ENCODE measurements at regions not wholly inside any gene's neighbourhood (a gene's known extent, or its start where the extent isn't known, plus 50 kb on each side); places are given as distances from the start of the nearest gene placed in this dataset.

GRCh38 chr10:111565542-111565941 is 488.7 kb downstream of the ADRA2A start:
- no peak for TF ChIP-seq POLR2A (IDR thresholded peaks at IDR 0.05; ENCODE audit: low read depth, low read length)
- TF ChIP-seq USF2 (IDR thresholded peaks at IDR 0.05; ENCODE audit: low read depth, low read length): no peak
- no peak for TF ChIP-seq CTCF (conservative IDR thresholded peaks at IDR 0.05; ENCODE audit: low read depth, low read length)
- no peak for TF ChIP-seq ELK1 (IDR thresholded peaks at IDR 0.05; ENCODE audit: borderline replicate concordance, low read depth, low read length)
- no peak for TF ChIP-seq MAFK (IDR thresholded peaks at IDR 0.05; ENCODE audit: low read depth, low read length)
- TF ChIP-seq RCOR1 (IDR thresholded peaks at IDR 0.05; ENCODE audit: insufficient replicate concordance, low read length): no peak
- no peak for TF ChIP-seq SMC3 (IDR thresholded peaks at IDR 0.05; ENCODE audit: low read depth, low read length)
- TF ChIP-seq CEBPB (IDR thresholded peaks at IDR 0.05; ENCODE audit: low read depth, low read length): no peak
- TF ChIP-seq MAZ (IDR thresholded peaks at IDR 0.05; ENCODE audit: borderline replicate concordance, low read depth, low read length): no peak
- TF ChIP-seq RAD21 (IDR thresholded peaks at IDR 0.05; ENCODE audit: low read length): no peak
- no peak for TF ChIP-seq RFX5 (IDR thresholded peaks at IDR 0.05; ENCODE audit: low read depth, low read length)
- no peak for TF ChIP-seq FOS (IDR thresholded peaks at IDR 0.05; ENCODE audit: low read depth, low read length)
- no peak for TF ChIP-seq MXI1 (IDR thresholded peaks at IDR 0.05; ENCODE audit: borderline replicate concordance, low read depth, low read length)
